ENCODE measurements at regions not wholly inside any gene's neighbourhood (a gene's known extent, or its start where the extent isn't known, plus 50 kb on each side); places are given as distances from the start of the nearest gene placed in this dataset.

- no peak for DNase-seq (ENCODE audit: low read depth)
- TF ChIP-seq CTCF (IDR thresholded peaks at IDR 0.05; ENCODE audit: low read depth, low read length, missing control alignments), result no peak
- H3K4me3 ChIP-seq (ENCODE audit: low read depth, low read length), result no peak overlapping the region
Measured at GRCh38 chr12:114238808-114239207, 167.1 kb downstream of the TBX5 start.

- no peak overlapping the region for H3K4me3 ChIP-seq (ENCODE audit: low read depth, low read length)
- TF ChIP-seq CTCF (IDR thresholded peaks at IDR 0.05; ENCODE audit: low read depth, low read length, missing control alignments), result no peak
- no peak for DNase-seq (ENCODE audit: low read depth)
Measured at GRCh38 chr12:114237230-114237629, 168.7 kb downstream of the TBX5 start.

GRCh38 chr12:114232187-114232586 lies 173.8 kb downstream of the TBX5 start:
- TF ChIP-seq CTCF (IDR thresholded peaks at IDR 0.05; ENCODE audit: low read depth, low read length, missing control alignments), result no peak
- no peak overlapping the region for H3K4me3 ChIP-seq (ENCODE audit: low read depth, low read length)
- DNase-seq (ENCODE audit: low read depth), result no peak

GRCh38 chr12:114229150-114229549 lies 176.8 kb downstream of the TBX5 start:
- no peak for TF ChIP-seq CTCF (IDR thresholded peaks at IDR 0.05; ENCODE audit: low read depth, low read length, missing control alignments)
- H3K4me3 ChIP-seq (ENCODE audit: low read depth, low read length), result no peak overlapping the region
- DNase-seq (ENCODE audit: low read depth), result no peak

- no peak for DNase-seq (ENCODE audit: low read depth)
- TF ChIP-seq CTCF (IDR thresholded peaks at IDR 0.05; ENCODE audit: low read depth, low read length, missing control alignments), result no peak
- no peak overlapping the region for H3K4me3 ChIP-seq (ENCODE audit: low read depth, low read length)
Measured at GRCh38 chr12:114226241-114226928, 179.6 kb downstream of the TBX5 start.

GRCh38 chr12:114221957-114222630 lies 183.8 kb downstream of the TBX5 start:
- DNase-seq (ENCODE audit: low read depth), result no peak

More at GRCh38 chr12:114221957-114222630, 183.8 kb downstream of the TBX5 start:
- H3K4me3 ChIP-seq (ENCODE audit: low read depth, low read length), result no peak overlapping the region
- no peak for TF ChIP-seq CTCF (IDR thresholded peaks at IDR 0.05; ENCODE audit: low read depth, low read length, missing control alignments)
